ENCODE measurements at regions not wholly inside any gene's neighbourhood (a gene's known extent, or its start where the extent isn't known, plus 50 kb on each side); places are given as distances from the start of the nearest gene placed in this dataset.

GRCh38 chr4:24476282-24476681 lies 108.1 kb downstream of the DHX15 start:
- TF ChIP-seq CTCF (IDR thresholded peaks at IDR 0.05; ENCODE audit: control insufficient read depth, extremely low read depth, insufficient read depth), result peak; percentile 42
- no peak overlapping the region for H3K4me3 ChIP-seq (ENCODE audit: low read depth, low read length)
- no peak for DNase-seq (ENCODE audit: low read depth)

GRCh38 chr4:24475756-24476155 lies 108.6 kb downstream of the DHX15 start:
- no peak overlapping the region for H3K4me3 ChIP-seq (ENCODE audit: low read depth, low read length)
- no peak for DNase-seq (ENCODE audit: low read depth)
- TF ChIP-seq CTCF (IDR thresholded peaks at IDR 0.05; ENCODE audit: control insufficient read depth, extremely low read depth, insufficient read depth), result no peak

- H3K4me3 ChIP-seq (ENCODE audit: low read depth, low read length), result peak overlapping the region; percentile 55
- no peak for DNase-seq (ENCODE audit: low read depth)
- TF ChIP-seq CTCF (IDR thresholded peaks at IDR 0.05; ENCODE audit: control insufficient read depth, extremely low read depth, insufficient read depth), result 0 out of 2 replicates have a peak, but pooled peaks have one; percentile 12
Measured at GRCh38 chr4:24473309-24473721, 111.0 kb downstream of the DHX15 start.

GRCh38 chr4:24472514-24473308 lies 111.6 kb downstream of the DHX15 start:
- H3K4me3 ChIP-seq (ENCODE audit: low read depth, low read length), result peak overlapping the region; percentile 55
- TF ChIP-seq CTCF (IDR thresholded peaks at IDR 0.05; ENCODE audit: control insufficient read depth, extremely low read depth, insufficient read depth), result peak; percentile 86
- DNase-seq (ENCODE audit: low read depth), result peak; percentile 52

GRCh38 chr4:24472161-24472510 lies 112.2 kb downstream of the DHX15 start:
- DNase-seq (ENCODE audit: low read depth), result no peak
- TF ChIP-seq CTCF (IDR thresholded peaks at IDR 0.05; ENCODE audit: control insufficient read depth, extremely low read depth, insufficient read depth), result no peak
- H3K4me3 ChIP-seq (ENCODE audit: low read depth, low read length), result peak overlapping the region; percentile 55

- H3K4me3 ChIP-seq (ENCODE audit: low read depth, low read length), result peak overlapping the region; percentile 55
- TF ChIP-seq CTCF (IDR thresholded peaks at IDR 0.05; ENCODE audit: control insufficient read depth, extremely low read depth, insufficient read depth), result no peak
- DNase-seq (ENCODE audit: low read depth), result no peak
Measured at GRCh38 chr4:24471486-24472160, 112.7 kb downstream of the DHX15 start.
